Keratinocyte (primary cell): ENCODE measurements at regions not wholly inside any gene's neighbourhood (a gene's known extent, or its start where the extent isn't known, plus 50 kb on each side); places are given as distances from the start of the nearest gene placed in this dataset.

Source experiments
- DNase-seq: peaks from one replicate; pipeline ENCODE4 v3.0.0-alpha.2; 2011; ENCODE audit warnings: low read depth, missing footprints, low spot score
- FAIRE-seq: peaks from 2 replicates; lab custom pipeline; 2011; peaks lifted over from hg19 to GRCh38; lab: Jason Lieb, UNC
- H2AFZ ChIP-seq: 2 replicates; pipeline ENCODE4 v1.6.0; 2012; ENCODE audit warnings: low read length, control low read depth, inconsistent platforms; ENCODE audit not compliant: control insufficient read depth
- H3K27ac ChIP-seq: 2 replicates; pipeline ENCODE4 v1.5.1; 2011; ENCODE audit warnings: low read length; ENCODE audit not compliant: control insufficient read depth, insufficient read depth
- H3K27me3 ChIP-seq: 3 replicates; pipeline ENCODE4 v1.6.0; 2011; ENCODE audit warnings: low read length; ENCODE audit not compliant: control insufficient read depth, insufficient read depth; ENCODE audit errors: extremely low read depth
- H3K36me3 ChIP-seq, 2 experiments: 2 replicates in 1 of 2; 3 replicates in 1 of 2; pipeline ENCODE4 v1.5.1; 2011; ENCODE audit warnings: low read length in 2 of 2, mild to moderate bottlenecking in 1 of 2; ENCODE audit not compliant: control insufficient read depth in 2 of 2, insufficient read depth in 2 of 2; ENCODE audit errors: extremely low read depth in 1 of 2
- H3K4me1 ChIP-seq: 3 replicates; pipeline ENCODE4 v1.5.1; 2011; ENCODE audit warnings: low read length; ENCODE audit not compliant: control insufficient read depth, insufficient read depth; ENCODE audit errors: extremely low read depth
- H3K4me2 ChIP-seq: 3 replicates; pipeline ENCODE4 v1.6.0; 2011; ENCODE audit warnings: low read depth, low read length; ENCODE audit not compliant: control insufficient read depth, insufficient read depth; ENCODE audit errors: extremely low read depth
- H3K4me3 ChIP-seq, 3 experiments: fragments of 200-600 bp in 1 of 3; sonication (generic) in 1 of 3; 2 replicates in 2 of 3; 3 replicates in 1 of 3; pipeline ENCODE4 v1.5.1; 2011 to 2016; ENCODE audit warnings: low read length in 3 of 3, mild to moderate bottlenecking in 3 of 3, control low read depth in 2 of 3, inconsistent platforms in 1 of 3, low read depth in 1 of 3, mixed read lengths in 1 of 3, mixed run types in 1 of 3, moderate library complexity in 1 of 3; ENCODE audit not compliant: control insufficient read depth in 2 of 3, insufficient read depth in 2 of 3; ENCODE audit errors: extremely low read depth in 1 of 3
- H3K79me2 ChIP-seq: 2 replicates; pipeline ENCODE4 v1.6.0; 2012; ENCODE audit warnings: low read length; ENCODE audit not compliant: control insufficient read depth, insufficient read depth
- H3K9ac ChIP-seq: 3 replicates; pipeline ENCODE4 v1.6.0; 2011; ENCODE audit warnings: low read length; ENCODE audit not compliant: control insufficient read depth, insufficient read depth; ENCODE audit errors: extremely low read depth
- H3K9me1 ChIP-seq: 3 replicates; pipeline ENCODE4 v1.6.0; 2011; ENCODE audit warnings: low read length; ENCODE audit not compliant: control insufficient read depth, insufficient read depth; ENCODE audit errors: extremely low read depth
- H3K9me3 ChIP-seq: 2 replicates; pipeline ENCODE4 v1.5.1; 2012; ENCODE audit warnings: low read depth, low read length; ENCODE audit not compliant: control insufficient read depth
- H4K20me1 ChIP-seq: 3 replicates; pipeline ENCODE4 v1.6.0; 2011; ENCODE audit warnings: low read length; ENCODE audit not compliant: control insufficient read depth, insufficient read depth; ENCODE audit errors: extremely low read depth
- EZH2 ChIP-seq: IDR thresholded peaks from one replicate; pipeline ENCODE4 v1.6.1; 2012; ENCODE audit warnings: inconsistent platforms, mild to moderate bottlenecking, low read length, moderate library complexity
- dilution Hi-C: fragments of 300-500 bp; cut with MboI; formaldehyde crosslinking; loops from one replicate; pipeline ENCODE4 v1.7.0; 2020; ENCODE audit warnings: low sequenced_read_pairs; ENCODE audit not compliant: extremely low pct_ligation_motif_present
- TF ChIP-seq, protein P1 (sequence below), 3 experiments: IDR thresholded peaks in 1 of 3; conservative IDR thresholded peaks in 1 of 3; optimal IDR thresholded peaks in 1 of 3; 2 replicates in 2 of 3; 3 replicates in 1 of 3; pipeline versions ENCODE3 to v1.5.1; 2011; ENCODE audit warnings: low read length in 3 of 3, mild to moderate bottlenecking in 3 of 3, moderate library complexity in 2 of 3, control low read depth in 1 of 3, inconsistent platforms in 1 of 3; ENCODE audit not compliant: insufficient read depth in 2 of 3; ENCODE audit errors: extremely low read depth in 1 of 3

DNA sequence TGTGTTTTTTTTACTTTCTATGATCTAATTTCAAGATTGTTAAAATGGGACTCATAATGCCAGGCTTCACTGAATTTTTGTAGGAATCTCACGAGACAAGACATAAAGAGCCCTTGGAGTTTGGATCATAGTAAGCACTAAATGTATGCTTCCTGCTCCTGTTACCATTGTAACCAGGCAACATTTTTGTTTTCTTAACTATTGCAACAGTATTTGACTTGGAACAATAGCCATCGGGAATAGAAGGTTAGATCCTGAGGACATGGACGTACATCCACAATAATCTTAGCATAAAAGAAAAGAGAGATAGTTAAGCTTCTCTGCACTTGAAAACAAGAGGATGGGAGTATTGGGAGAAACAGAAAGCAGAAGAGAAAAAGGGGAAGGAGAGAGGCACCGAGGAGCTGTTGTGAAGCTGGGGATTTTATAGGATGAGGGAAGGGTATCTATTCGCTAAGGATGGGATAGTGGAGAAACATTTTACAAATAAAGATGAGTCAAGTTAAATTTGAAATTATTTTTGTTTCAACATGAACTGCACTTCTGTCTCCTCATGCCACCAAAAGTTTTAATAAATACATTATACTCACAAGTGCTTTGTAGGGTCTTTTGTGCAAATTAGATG, 131.4 kb downstream of the TMCO5A start:
- no peak overlapping the region for H3K27ac ChIP-seq
- no peak overlapping the region for H3K9ac ChIP-seq
- no peak for DNase-seq
- no peaks in the 10 kb centered on the region for H3K79me2 ChIP-seq
- no peaks in the 10 kb centered on the region for H3K9me1 ChIP-seq
- H4K20me1 ChIP-seq = no peaks in the 10 kb centered on the region
- dilution Hi-C loops = no loop called here
- no peaks in the 10 kb centered on the region for H3K36me3 ChIP-seq
- no peak for TF ChIP-seq EZH2
- TF ChIP-seq, protein P1, sequence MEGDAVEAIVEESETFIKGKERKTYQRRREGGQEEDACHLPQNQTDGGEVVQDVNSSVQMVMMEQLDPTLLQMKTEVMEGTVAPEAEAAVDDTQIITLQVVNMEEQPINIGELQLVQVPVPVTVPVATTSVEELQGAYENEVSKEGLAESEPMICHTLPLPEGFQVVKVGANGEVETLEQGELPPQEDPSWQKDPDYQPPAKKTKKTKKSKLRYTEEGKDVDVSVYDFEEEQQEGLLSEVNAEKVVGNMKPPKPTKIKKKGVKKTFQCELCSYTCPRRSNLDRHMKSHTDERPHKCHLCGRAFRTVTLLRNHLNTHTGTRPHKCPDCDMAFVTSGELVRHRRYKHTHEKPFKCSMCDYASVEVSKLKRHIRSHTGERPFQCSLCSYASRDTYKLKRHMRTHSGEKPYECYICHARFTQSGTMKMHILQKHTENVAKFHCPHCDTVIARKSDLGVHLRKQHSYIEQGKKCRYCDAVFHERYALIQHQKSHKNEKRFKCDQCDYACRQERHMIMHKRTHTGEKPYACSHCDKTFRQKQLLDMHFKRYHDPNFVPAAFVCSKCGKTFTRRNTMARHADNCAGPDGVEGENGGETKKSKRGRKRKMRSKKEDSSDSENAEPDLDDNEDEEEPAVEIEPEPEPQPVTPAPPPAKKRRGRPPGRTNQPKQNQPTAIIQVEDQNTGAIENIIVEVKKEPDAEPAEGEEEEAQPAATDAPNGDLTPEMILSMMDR (optimal IDR thresholded peaks at IDR 0.05 in 1 of 3, IDR thresholded peaks at IDR 0.05 in 1 of 3, conservative IDR thresholded peaks at IDR 0.05 in 1 of 3; ENCODE audit: extremely low read depth in 1 of 3, insufficient read depth in 2 of 3, low read length in 3 of 3) = no peak
- H3K9me3 ChIP-seq = no peaks in the 10 kb centered on the region
- H2AFZ ChIP-seq = no peak overlapping the region
- H3K4me1 ChIP-seq = peaks cover 15% of the 10 kb centered on the region
- H3K4me3 ChIP-seq = no peak overlapping the region
- H3K27me3 ChIP-seq = no peaks in the 10 kb centered on the region
- H3K4me2 ChIP-seq = no peak overlapping the region
- no peak for FAIRE-seq

DNA sequence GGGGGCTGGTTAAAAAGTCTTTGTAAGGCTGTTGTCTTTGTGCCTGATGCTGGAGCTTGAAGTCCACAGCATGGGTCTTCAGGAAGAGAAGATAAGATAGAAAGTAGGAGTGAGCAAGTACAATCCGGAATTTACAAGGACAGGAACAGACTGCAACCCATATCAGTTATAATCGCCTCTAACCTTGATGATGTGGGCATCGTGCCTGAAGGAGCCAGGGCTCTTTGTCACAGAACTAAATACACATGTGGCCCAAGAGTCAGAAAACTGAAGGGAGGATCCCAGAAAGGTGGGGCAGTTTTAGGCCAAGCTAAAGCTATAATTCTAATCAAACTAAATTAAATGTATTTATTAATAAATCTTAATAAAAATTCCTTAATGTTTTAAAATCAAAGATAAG, 132.2 kb downstream of the TMCO5A start:
- FAIRE-seq = no peak
- dilution Hi-C loops = no loop called here
- Histone ChIP-seq H3K4me2 (no peak overlapping the region), H4K20me1 (no peaks in the 10 kb centered on the region), H2AFZ (no peak overlapping the region), H3K9ac (no peak overlapping the region), H3K9me3 (no peaks in the 10 kb centered on the region), H3K36me3 (no peaks in the 10 kb centered on the region), H3K4me1 (peaks cover 23% of the 10 kb centered on the region), H3K4me3 (no peak overlapping the region), H3K79me2 (no peaks in the 10 kb centered on the region), H3K27me3 (no peaks in the 10 kb centered on the region), H3K27ac (no peak overlapping the region), H3K9me1 (no peaks in the 10 kb centered on the region)
- TF ChIP-seq, protein P1 (optimal IDR thresholded peaks at IDR 0.05 in 1 of 3, IDR thresholded peaks at IDR 0.05 in 1 of 3, conservative IDR thresholded peaks at IDR 0.05 in 1 of 3; ENCODE audit: extremely low read depth in 1 of 3, insufficient read depth in 2 of 3, low read length in 3 of 3) = no peak
- no peak for TF ChIP-seq EZH2
- no peak for DNase-seq
